OCI-LY1 (cell line): ENCODE measurements at regions not wholly inside any gene's neighbourhood (a gene's known extent, or its start where the extent isn't known, plus 50 kb on each side); places are given as distances from the start of the nearest gene placed in this dataset.

Experiments
- EZH2 ChIP-seq: fragments of 200-600 bp; sonication (generic), shearing (Covaris generic); IDR thresholded peaks from 2 replicates; pipeline ENCODE4 v1.8.0; 2017; ENCODE audit warnings: borderline replicate concordance, mixed run types, mild to moderate bottlenecking, antibody characterized with exemption, low read length, moderate library complexity, mixed read lengths
- TF ChIP-seq, protein P1 (sequence below): fragments of 200-600 bp; sonication (generic), shearing (Covaris generic); IDR thresholded peaks from 2 replicates; pipeline ENCODE4 v1.5.1; 2017; ENCODE audit warnings: mild to moderate bottlenecking, antibody characterized with exemption, low read length, moderate library complexity, mixed read lengths

DNA sequence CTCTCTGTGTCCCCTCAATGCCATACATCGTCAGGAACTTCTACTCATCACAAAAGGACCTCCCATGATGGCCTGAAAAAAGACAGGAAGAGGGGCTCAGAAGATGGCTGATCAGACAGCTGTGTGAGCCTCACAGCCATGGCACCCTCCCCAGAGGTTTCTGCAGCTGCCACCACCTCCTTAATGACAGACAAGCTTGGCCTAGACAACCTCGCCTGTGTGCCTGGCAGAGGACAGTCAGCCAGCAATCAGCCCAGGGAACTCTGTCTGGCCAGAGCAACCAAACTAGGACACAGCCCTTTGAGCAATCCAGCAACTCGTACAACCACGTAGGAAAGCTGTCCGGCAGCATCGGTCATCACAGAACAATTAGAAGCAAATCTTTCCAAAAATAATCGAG, 54.2 kb upstream of the MED9 start:
- TF ChIP-seq, protein P1, sequence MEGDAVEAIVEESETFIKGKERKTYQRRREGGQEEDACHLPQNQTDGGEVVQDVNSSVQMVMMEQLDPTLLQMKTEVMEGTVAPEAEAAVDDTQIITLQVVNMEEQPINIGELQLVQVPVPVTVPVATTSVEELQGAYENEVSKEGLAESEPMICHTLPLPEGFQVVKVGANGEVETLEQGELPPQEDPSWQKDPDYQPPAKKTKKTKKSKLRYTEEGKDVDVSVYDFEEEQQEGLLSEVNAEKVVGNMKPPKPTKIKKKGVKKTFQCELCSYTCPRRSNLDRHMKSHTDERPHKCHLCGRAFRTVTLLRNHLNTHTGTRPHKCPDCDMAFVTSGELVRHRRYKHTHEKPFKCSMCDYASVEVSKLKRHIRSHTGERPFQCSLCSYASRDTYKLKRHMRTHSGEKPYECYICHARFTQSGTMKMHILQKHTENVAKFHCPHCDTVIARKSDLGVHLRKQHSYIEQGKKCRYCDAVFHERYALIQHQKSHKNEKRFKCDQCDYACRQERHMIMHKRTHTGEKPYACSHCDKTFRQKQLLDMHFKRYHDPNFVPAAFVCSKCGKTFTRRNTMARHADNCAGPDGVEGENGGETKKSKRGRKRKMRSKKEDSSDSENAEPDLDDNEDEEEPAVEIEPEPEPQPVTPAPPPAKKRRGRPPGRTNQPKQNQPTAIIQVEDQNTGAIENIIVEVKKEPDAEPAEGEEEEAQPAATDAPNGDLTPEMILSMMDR = no peak
- TF ChIP-seq EZH2 = no peak
